Fibroblast of upper back skin (primary cell): ENCODE measurements at regions not wholly inside any gene's neighbourhood (a gene's known extent, or its start where the extent isn't known, plus 50 kb on each side); places are given as distances from the start of the nearest gene placed in this dataset.
"Not testable (repeated sequence)": the region's sequence is repeated elsewhere in the genome, so short reads cannot be mapped to it uniquely, and the experiment has no call there.

ENCODE experiments used
- DNase-seq: peaks from one replicate; pipeline ENCODE4 v3.0.0-alpha.2; 2013

DNA sequence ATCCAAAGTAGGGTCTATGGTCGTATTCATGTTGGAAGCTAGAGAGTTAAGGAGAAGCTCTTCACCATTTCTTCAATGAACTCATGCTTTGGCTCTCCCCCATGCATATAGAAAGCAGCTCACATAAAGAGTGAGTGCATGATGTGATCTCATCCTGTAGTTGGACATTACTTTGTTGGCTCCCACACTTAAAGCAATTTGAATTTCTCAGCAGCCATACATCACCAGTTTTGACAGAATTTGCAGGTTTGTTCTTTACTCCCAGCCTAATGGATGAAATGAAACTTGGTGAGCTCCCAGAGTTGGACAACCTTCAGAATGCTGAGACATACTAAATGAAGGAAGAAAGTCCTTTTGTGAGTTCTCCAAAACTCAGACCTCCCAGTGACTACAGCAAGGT is 613.5 kb downstream of the IQCM start:
- peak; percentile 69 for DNase-seq

DNA sequence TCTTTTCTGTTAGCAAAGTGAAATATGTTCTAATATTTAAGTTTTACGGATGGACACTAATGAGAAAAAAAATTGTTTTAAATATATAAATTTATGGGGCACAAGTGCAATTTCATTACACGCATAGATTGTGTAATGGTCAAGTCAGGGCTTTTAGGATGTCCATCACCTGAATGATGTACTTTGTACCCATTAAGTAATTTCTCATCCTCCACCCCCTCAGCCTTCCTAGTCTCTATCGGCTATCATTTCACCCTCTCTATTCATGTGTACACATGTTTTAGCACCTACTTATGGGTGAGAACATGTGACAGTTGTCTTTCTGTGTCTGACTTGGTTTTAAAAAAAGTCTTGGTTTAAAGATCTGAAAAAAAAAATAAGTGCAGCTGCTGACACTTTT is 616.0 kb downstream of the IQCM start:
- no peak for DNase-seq

DNA sequence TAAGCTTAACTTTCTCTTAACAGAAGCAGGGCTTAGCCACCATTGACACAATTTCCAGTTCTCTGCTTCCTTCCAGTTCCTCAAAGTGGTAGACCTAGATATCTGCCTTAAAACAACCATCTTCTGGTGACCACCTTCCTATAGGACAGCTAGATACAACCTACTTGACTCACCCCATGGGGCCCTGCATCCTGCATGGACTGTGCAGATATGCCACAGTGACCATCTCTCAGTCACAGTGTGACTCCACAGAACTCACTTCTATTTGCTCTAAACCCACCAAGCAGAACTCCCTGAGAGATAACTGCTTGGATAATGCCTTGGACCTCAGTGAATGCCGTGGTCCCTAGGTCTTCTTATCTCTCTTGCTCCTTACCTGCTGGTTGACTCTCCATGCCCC is 621.6 kb downstream of the IQCM start:
- DNase-seq, result no peak

DNA sequence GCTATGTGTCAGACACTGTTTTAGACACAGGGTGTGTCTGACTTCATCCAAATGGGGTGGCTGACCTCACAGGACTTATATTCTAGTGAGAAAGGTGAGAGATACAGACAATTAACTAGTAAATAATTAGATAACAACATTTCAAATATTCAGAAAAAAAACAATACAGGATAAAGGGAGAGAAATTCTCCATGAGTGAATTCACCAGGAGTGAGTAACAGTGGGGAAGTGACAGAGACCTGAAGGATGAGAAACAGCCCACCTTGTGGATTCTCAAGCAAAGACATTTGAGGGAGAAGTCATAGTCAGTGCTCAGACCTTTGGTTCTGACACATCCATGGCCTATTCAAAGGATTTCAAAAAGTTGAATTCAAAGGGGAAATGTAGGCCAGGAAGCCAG is 627.9 kb downstream of the IQCM start:
- DNase-seq, result no peak

DNA sequence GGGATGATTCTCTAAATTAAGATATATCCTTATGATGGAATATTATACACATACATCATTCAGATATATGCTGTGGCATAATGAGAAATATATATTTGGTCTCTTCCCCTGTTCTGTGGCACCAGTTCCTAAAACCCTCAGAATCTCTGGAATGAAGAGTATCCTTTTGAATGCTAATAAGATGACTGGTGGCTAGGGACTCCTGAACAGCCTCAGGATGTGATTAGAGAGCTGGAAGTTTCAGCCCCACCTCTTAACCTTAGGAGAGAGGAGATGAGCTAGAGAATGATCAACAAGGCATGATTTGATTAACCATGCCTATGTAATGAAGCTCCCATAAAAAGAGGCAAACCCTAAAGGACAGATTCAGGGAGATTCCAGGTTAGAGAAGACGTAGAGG is 632.0 kb downstream of the IQCM start:
- no peak for DNase-seq

DNA sequence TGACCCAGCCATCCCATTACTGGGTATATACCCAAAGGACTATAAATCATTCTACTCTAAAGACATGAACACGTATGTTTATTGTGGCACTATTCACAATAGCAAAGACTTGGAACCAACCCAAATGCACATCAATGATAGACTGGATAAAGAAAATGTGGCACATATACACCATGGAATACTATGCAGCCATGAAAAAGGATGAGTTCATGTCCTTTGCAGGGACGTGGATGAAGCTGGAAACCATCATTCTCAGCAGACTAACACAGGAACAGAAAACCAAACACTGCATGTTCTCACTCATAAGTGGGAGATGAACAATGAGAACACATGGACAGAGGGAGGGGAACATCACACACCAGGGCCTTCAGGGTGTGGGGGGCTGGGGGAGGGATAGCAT is 634.2 kb downstream of the IQCM start:
- not testable (repeated sequence) for DNase-seq

DNA sequence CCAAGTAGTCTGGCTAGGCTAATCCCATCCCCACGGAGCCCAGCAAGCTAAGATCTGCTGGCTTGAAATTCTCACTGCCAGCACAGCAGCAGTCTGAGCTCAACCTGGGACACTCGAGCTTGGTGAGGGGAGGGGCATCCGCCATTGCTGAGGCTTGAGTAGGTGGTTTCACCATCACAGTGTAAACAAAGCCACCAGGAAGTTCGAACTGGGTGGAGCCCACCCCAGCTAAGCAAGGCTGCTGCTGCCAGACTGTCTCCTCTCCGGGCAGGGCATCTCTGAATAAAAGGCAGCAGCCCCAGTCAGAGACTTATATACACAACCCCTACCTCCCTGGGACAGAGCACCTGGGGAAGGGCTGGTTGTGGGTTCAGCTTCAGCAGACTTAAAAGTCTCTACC is 639.6 kb downstream of the IQCM start:
- DNase-seq, result no peak

DNA sequence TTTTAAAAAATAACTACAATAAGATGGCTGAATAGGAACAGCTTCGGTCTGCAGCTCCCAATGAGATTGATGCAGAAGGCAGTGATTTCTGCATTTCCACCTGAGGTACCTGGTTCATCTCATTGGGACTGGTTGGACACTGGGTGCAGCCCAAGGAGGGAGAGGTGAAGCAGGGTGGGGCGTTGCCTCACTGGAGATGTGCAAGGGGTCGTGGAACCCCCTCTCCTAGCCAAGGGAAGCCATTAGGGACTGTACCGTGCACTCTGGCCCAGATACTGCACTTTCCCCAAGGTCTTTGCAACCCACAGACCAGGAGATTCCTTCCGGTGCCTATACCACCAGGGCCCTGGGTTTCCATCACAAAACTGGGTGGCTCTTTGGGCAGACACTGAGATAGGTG is 640.1 kb downstream of the IQCM start:
- DNase-seq, result no peak

DNA sequence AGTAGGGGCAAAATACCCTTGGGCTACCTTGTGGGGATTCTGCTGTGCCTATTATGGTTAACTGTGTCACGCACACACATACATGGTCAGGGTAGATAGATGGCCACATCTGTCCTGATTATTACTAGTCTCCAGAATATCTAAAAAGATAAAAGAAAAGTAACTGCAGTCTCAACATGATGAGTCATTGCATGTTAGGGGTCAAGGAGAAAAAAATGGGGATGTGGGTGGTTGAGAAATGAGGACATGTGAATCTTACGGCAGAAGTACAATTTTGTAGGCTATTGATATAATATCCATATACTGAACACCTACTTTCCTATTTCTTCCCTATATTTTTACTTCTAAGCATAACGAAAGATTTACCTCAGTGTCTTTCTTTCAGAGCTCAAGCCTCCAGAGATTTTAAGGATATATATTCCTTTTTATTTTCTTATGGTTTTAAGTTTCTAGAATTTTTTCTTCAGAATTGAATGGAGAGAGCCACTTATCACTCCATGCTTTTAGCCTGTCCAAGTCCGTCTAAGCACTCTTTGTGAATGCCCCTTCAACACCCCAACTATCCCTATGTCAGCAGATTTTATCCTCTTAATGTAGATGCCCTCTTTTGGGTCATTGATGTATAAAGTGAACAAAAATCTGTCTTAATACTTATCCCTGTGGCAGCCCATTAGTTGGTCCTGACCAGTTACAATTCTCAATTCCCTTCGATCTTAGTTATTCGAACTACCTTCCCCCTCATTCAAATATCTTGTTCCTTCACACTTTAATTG is 642.2 kb downstream of the IQCM start:
- no peak for DNase-seq

DNA sequence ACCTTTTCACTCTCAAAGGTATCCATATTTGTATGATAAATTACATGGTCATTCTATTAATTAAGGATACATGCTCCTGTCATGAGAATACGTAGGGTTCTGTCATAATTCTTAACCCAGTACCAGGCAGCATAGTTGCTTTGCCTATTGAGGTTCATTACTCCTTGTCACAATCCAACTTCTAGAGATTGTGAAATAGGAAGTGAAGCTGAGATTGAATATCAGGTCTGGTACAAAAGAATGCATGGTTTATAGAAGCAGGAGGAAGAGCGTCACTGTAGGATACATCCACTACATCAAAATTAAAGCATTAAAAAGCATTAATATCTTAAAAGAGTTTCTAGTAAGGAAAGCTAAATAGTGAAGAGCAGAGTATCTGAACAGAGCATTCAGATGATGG is 647.0 kb downstream of the IQCM start:
- no peak for DNase-seq

DNA sequence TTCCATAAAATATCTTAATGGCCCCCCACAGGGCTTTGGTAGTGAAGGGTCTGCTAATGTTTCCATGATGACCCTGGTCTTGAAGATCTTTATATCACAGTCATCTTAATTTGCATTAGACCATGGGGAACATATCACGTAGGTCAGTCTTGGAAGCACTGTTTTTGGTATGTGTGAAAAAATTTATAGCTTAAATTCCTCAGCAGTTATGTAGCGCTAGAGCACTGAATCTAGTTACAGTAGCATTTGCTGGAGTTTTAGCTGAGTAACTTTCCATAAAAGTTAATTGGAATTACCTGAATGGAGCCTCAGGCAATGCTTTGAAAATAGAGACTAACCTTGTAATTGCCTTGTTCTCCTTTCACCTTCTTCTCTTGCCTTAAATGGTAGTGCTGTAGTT is 648.8 kb downstream of the IQCM start:
- DNase-seq, result peak; percentile 58

DNA sequence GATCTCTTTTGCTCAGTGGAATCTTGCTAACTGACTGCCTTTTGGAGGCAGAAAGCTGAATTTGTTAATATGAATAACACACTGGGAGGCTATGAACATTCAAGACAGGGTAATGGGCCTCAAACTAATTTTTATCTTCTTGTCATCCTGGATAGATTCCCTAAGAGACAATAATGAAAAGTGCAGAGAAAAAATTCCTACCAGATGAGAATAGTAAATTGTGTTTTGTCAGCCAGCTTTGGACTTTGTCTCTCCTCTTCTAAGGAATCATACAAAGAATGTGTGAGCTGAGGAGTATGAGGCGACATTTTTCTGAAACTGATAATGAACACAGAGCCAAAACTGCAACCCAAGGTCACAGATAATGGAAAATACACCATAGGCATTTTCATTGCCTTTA is 649.3 kb downstream of the IQCM start:
- peak; percentile 51 for DNase-seq

DNA sequence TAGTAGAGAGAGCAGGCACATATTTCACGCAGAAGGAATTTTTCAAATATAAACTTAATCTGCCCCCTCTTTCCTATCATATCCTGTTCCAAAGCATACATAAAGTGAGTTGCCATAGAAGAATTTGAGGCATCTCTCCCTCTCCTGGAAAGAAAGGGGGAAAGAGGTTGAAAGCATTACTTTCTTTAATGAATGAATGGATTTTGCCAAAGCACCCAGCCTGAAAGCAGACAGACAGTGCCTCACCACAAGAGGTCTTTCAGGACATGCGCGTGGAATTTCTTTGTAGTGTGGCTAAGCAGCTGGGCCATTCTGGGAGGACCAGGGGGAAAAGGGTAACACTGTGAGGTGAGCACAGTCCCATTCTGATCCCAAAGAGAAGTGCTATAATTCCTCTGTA is 651.4 kb downstream of the IQCM start:
- DNase-seq, result peak; percentile 97

DNA sequence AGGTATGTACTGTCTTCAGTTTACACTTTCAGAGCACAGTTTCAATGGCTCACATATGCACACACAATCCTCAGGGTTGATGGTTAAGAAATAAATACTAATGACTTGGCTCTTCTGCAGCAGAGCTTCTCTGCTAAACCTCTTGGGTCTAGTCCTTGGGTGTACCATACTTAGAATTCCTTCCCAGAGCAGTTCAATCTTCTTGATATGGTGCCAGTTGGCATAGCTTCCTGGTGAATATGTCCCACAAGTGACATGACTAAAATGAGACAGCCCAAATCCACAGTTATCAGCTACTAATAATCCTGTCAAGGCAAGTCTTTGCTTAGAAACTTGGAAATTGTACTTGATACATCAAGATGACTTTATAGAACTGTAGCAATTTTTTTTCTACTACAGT is 654.4 kb downstream of the IQCM start:
- DNase-seq, result peak; percentile 94

DNA sequence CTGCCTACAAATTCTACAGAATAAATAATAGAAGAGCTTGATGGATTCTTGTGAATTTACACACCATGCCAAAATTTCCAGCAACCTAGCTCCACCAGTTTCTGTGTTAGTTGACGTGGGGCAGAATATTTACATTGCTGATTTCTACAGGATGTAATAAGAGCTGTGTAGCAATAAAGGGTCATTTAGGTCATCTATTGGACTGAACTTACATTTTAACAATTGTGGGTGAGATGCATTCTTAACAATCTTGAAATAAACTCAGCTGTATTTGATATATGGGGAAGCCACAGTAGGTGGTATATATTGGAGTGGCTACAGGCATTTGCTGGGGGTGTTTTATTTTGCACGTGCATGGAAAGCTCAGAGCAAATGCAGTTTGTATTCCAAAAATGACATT is 655.3 kb downstream of the IQCM start:
- peak; percentile 51 for DNase-seq

DNA sequence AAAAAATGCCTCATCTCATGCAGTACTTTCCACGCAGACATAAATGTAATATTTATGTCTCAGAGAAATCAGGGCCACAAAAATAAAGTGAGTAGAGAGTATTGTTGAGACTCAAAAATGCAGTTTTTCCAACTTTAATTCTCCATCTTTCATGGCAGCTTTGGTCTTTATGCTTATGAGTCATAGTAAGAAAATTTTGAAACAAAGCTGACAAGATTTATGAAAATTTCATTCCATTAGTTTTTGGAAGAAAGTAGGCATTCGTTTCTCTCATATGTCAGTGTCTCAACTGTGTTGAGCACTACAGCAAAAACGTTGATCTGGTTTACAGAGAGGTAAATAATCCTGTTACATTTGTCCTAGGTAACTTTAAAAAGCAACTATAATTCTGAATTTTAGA is 656.8 kb downstream of the IQCM start:
- DNase-seq, result peak; percentile 70

DNA sequence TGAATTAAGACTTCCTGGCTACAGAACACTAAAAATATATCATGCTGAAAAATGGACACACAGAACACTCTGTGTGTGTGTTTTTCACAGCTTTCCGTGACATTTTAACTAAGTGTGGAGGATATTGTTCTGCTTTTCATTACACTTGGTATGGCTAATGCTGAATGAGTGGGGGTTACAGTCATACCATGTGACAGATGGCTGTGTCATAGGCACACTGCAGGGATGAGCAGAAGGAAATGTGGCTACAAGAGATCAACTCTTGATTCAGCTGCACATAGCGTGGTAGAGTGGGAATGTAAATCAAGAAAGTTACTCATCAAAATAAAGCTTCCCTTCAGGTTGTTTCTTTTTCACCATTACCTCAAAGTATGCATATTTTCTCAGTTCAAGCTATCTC is 669.8 kb downstream of the IQCM start:
- DNase-seq, result peak; percentile 87

DNA sequence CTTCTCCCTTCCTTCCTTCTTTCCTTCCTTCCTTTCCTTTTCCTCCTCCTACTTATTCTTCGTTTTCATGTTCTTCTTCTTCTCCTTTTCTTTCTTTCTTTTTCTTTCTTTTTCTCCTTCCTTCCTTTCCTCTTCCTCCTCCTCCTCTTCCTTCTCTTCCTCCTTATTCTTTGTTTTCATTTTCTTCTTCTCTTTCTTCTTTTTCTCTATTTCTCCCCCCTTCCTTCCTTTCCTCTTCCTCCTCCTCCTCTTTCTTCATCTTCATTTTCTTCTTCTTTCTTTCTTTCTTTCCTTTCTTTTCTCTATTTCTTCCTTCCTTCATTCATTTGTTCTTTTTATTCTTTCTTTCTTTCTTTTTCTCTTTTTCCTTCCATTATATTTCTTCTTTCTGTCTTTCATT is 671.6 kb downstream of the IQCM start:
- DNase-seq, result no peak

DNA sequence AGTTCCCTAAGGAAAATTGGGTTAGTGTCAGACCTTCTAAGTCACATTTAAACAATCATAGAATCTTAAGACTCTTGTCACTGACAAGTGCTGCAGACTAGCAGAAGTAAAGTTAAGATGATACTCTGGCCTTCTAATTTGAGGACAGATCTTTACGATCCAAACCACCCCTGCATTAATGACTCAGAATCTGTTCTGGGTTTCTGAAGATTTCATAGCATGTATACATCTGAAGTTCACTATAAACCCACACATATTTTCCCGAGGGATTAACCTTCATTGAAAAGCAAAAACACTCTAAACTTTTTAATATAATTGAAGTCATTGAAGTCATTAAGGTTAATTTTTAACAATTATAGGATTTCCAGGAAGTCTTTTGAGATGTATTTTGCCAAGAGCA is 674.3 kb downstream of the IQCM start:
- DNase-seq, result peak; percentile 56

DNA sequence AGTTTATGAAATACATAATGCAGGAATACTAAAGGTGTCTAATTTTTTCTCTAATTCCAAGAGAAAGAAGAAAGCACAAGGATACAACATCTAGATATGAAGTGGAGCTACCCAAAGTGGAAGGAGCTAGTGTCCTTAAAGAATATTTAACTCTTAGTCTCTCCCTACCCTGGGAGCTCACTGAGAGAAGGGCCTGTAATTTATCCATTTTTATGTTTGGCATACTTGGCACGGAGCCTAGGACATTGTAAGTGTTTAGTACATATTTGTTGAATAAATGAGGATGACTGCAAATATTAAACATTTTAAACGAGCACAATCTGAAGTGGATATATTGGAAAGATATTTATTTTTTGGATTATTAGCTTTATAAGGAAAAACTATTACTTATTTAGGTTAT is 674.8 kb downstream of the IQCM start:
- DNase-seq, result no peak

DNA sequence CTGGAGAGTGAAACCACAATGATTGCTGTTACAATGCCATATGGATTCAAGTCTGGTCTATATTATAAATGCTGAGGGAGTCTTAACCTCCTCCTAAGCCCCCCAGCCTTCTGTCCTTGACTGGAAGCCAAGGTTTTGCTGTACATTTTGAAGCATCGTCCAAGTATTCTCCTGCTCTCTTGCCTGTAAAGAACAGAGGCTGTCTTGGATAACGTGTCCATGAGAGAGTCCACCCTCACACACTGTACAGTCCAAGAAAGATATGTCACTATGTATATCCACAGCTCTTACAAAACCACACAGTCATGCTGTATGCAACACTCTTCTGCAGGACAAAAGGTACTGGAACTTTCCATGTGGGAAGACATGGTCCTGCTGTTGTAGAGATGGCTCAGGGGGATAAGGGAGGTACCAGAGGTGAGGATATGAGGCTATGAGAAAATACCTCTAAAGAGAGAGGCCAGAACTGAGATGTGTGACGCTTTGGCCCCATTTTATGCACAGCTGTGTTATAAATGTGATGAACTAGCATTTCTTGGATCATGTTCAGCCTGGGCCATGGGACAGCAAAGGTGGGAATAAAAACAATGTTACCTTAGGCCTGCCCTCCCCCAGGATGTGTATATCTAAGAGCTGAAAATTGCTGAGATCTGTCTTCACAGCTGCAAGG is 678.6 kb downstream of the IQCM start:
- DNase-seq, result peak; percentile 82

DNA sequence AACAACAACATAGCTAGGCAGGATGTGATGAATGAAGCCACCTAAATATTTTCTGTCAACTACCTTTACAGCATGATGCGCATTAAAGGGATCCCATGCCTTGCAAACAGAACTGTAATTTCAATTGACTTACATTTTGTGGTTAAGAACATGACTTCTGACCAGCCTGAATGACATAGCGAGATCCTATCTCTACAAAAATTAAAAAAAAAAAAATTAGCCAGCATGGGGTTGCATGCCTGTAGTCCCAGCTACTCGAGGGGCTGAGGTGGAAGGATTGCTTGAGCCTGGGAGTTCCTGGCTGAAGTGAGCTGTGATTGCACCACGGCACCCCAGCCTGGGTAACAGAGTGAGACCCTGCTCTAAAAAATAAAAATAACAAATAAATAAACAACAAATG is 680.6 kb downstream of the IQCM start:
- DNase-seq, result peak; percentile 38

DNA sequence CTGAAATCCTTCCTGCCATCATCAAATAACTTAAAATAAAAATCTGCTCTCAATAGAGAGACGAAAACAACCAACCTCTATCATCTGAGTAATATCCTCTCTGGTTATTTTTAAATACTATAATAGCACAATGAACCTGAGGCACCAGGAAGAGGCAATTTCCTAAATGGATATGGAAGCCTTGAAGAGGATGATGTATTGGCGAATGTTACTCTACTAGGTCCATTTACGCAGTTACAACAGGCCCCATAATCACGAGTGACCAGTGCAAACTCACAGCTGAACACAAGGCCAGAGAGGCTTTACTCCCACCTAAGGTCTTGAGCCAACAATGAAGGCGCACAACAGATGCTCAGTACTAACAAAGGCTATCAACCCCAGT is 678.8 kb upstream of the NR3C2 start:
- no peak for DNase-seq

DNA sequence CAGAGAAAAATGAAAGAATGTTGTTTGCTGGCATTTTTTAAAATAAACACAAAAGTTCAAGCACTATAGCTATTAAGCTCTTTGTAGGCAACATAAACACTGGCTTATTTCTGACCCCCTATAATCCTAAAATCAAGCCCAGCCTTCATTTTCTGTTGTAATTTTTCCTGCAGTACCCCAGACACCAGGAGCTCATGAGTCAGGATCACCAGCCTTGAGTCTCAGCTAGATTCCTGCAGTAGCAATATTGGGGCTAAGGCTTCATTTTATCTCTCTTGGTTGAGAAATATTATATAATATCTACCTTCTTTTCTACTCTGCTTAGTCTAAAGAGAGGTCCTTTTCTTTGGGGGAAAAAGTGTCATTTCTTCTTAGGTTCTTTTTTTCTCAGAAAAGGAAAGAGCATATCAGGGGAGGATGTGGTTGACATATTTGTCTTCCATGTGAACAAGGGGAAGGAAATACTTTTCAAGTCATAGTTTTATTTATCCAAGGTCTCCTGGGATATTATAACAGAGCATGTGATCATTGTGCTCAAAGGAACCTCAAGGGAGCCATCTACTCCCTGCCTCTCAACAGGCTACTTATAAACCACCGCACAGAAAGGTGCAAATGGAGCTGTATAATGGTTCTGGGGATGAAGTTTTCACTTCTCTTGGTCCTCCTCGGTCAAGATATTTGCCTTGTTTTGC is 678.3 kb upstream of the NR3C2 start:
- DNase-seq, result peak; percentile 52
